Mononuclear cell (primary cell): ENCODE measurements at regions not wholly inside any gene's neighbourhood (a gene's known extent, or its start where the extent isn't known, plus 50 kb on each side); places are given as distances from the start of the nearest gene placed in this dataset.
"Not testable (repeated sequence)": the region's sequence is repeated elsewhere in the genome, so short reads cannot be mapped to it uniquely, and the experiment has no call there.

Experiments used
- H3K27me3 ChIP-seq: 2 replicates; pipeline ENCODE4 v1.6.0; 2011; ENCODE audit warnings: low read length, control low read depth; ENCODE audit not compliant: insufficient read depth
- H3K4me1 ChIP-seq: 2 replicates; pipeline ENCODE4 v1.5.1; 2011; ENCODE audit warnings: mild to moderate bottlenecking, low read length, control low read depth; ENCODE audit not compliant: insufficient read depth
- H3K4me3 ChIP-seq: 2 replicates; pipeline ENCODE4 v1.5.1; 2011; ENCODE audit warnings: mild to moderate bottlenecking, low read length, moderate library complexity
- H3K9me3 ChIP-seq: 2 replicates; pipeline ENCODE4 v1.5.1; 2011; ENCODE audit warnings: low read depth, mild to moderate bottlenecking, control low read depth, low read length

DNA sequence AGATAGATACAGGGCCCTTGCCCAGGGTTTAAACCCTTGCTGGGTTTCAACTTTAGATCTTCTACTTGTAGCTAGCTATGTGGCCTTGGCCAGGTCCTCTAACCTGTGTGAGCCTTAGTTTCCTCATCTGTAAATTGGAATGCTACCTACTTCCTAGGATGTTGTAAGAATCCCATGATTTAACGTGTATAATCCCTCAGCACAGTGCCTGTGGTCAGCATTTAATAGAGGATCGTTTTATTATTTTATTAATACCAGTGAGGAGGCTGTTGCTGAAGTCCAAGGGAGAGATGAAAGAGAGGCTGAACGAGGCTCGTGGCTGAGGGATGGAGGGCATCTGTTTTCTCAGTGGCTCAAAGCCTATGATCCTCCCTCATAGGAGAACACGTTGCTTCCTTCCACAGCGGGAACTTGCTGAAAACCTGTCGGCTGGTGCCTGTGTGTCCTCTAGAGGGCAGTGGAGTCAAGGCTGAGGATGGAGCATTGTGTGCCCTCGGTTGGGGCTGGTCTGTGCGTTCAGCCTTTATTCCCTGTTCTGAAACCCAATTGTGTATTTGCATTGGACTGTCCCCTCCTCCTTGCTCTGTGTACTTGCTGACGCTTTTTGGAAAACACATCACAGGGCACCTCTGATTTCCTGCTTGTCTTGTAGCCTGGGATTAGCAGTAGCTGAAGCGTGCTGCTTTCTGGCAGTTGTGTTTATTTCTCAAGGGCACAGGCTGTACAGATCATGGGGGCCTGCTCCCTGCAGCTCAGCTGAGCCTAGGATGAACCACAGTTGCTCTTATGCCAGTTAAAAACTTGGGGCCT lies 104.3 kb downstream of the PROP1 start:
- not testable (repeated sequence) for H3K4me1 ChIP-seq, H3K9me3 ChIP-seq, H3K27me3 ChIP-seq, H3K4me3 ChIP-seq

DNA sequence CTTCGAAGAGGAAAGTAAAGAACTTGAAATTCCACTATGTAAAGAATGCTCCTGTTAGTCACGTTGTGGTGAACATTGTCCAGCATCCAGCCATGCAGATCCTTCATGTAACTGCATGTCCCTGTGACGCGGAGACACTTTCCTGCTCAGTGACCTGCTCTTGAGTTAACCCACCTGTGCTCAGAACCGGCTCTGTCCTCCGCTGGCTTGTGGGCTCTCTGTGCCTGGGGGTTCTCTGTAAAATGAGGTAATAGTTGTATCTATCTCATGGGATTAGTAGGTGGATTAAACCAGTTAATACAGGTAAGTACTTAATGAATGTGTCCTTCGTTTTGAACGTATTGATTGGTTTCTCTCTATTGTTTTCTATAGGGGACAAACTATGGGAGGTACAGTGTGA lies 100.6 kb upstream of the FAM153A start:
- not testable (repeated sequence) for H3K4me3 ChIP-seq, H3K9me3 ChIP-seq, H3K4me1 ChIP-seq, H3K27me3 ChIP-seq

DNA sequence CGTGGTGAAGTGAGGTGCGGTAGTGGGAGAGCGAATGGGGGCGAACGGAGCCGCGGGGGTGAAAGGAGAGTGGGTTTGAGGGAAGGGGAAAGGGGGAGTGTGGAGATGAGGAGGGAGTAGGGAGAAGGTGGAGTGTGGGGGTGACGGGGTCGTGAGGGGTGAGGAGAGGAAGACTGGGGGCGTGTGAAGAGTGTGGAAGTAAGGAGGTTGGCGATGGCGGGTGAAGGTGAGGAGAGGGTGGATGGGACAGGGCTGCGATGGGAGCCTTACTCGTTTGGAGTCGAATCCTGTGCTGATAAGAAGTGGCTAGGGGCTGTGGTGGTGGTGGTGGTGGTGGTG lies 93.2 kb upstream of the FAM153A start:
- H3K4me3 ChIP-seq, H3K4me1 ChIP-seq, H3K27me3 ChIP-seq, H3K9me3 ChIP-seq: not testable (repeated sequence)

DNA sequence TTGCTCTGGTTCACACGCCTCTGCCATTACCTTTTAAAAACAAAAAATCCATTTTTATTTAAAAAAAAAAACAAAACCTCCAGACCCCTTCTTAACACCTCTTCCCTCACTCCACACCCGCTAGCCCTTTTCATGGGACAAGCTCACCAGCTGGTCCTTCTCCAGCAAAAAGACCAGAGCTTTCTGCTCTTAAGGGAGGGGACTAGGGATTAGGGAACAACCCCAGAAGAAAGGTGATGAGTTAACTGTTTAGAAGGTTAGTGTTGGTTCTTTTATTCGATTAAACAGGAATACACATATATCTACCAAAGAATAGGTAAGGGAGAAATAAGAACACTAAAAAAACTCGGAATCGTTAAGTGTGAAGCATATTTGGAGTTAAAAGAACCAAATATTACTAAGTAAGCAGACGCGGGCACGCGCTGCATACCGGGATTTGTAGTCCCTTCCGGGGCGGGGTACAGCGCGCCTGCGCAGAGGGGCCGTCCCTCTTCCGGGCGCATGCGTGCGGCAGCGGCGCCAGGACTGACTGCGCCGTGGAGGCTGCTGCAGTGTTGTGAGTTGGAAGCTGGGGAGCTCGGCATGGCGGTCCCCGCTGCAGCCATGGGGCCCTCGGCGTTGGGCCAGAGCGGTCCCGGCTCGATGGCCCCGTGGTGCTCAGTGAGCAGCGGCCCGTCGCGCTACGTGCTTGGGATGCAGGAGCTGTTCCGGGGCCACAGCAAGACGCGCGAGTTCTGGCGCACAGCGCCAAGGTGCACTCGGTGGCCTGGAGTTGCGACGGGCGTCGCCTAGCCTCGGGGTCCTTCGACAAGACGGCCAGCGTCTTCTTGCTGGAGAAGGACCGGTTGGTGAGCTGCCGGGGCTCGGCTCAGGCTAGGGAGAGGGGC lies 92.6 kb upstream of the FAM153A start:
- H3K4me1 ChIP-seq, H3K9me3 ChIP-seq, H3K27me3 ChIP-seq: not testable (repeated sequence)
- H3K4me3 ChIP-seq, result peak overlapping the region; percentile 22

DNA sequence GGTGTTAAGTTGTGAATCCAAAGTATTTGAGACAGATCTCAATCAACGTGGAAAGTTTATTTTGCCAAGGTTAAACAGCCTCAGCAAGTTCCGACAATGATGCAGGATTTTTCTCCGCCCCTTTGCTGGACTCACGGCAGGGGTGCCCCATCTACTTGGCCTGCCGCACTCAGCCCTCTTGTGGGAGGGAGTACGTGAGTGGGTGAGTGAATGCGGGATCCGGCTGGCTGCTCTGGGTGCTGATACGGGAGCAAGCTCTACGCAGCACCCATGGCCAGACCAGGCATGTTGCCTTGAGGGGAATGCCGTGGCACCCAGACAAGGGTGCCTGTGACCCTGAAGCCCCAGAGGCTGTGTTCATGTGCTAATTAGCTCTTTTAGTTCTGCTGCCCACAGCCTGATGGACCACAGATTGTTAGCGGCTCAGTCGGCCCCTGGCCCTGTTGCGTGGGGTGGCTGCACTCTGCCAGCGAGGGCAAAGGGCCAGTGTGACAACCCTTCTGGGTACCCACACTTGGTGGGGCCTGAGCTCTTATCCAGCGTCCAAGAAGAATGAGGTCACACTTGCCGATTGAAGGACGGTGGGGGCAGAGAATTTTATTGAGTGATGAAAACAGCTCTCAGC lies 81.2 kb upstream of the FAM153A start:
- H3K27me3 ChIP-seq, H3K4me3 ChIP-seq, H3K9me3 ChIP-seq, H3K4me1 ChIP-seq: not testable (repeated sequence)

DNA sequence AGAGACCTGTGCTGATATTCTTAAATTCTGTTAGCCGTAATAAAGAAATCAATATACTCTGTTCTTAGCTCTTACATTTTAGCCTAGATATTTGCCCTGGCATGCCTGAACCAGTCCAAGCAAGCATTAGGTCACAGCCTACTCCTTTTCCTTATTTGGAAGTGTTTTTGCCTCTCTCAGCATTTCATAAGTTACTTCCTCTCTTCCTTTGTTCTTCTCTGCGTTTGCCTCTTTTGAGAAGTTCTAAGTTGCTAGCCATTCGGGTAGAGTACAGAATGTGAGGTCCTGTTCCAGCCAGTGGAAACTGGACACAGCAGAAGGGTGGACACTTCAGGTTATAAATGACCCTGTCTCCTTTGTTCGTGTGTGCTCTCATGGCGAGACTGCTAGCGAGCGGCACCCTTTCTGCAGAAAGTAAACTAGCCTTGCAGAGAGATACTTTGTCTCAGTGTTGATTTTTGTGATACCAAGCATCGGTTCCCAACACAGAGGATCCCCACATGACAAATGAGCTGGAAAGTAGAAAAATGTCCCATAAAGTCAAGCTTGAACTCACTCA lies 75.0 kb upstream of the FAM153A start:
- not testable (repeated sequence) for H3K4me1 ChIP-seq, H3K27me3 ChIP-seq, H3K9me3 ChIP-seq, H3K4me3 ChIP-seq

DNA sequence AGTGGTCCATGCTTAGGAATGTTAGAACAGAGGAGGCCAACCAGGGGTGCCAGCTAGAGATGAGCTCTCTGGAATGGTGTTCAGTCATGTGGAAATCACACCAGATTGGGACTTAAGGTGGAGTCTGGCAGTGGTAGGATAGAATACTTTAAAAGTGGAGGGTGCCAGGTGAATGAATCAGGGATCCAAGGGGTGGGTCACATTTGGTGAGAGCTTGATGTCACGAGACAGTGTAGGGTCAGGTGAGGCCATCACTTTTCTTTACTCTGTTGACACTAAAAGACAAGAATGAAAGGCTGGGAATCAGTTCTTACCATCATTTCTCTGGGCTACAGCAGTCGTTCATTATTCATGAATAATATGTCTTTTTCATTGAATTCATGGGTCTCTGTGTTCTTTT lies 73.8 kb upstream of the FAM153A start:
- not testable (repeated sequence) for H3K4me3 ChIP-seq, H3K27me3 ChIP-seq, H3K4me1 ChIP-seq, H3K9me3 ChIP-seq

DNA sequence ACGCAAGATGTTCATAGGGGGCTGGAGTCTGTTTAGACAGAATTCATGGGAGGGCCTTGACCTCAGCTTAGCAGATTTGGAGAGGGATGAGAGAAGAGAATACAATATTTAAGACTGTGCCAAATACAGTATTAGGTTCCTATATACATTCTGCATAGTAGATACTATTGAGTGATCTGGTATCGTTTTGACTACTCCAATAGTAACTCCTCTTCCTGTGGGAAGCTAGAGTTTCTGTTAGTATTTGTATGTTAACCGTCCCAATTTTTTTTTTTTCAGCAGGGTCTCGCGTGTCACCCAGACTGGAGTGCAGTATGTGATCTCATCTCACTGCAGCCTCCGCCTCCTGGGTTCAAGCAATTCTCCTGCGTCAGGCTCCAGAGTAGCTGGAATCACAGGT lies 65.2 kb upstream of the FAM153A start:
- not testable (repeated sequence) for H3K9me3 ChIP-seq, H3K27me3 ChIP-seq, H3K4me1 ChIP-seq, H3K4me3 ChIP-seq

DNA sequence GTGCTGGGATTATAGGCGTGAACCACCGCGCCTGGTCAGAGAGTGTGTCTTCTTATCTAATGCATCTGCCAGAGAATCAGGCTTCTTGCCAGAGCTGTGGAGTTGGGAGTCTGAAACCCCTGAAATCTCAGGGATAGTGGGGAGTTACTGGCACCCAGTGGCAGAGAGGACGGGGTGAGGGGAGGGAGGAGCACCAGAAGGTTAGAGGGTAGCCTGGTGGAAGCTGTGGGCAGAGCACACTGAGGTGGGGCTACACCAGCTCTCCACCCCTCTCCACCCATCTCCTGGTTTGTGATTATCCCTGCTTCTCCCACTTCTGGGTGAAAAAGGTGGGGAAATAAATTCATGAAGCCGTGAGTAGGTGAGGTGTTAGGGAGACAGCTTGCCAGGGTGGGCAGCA lies 63.9 kb upstream of the FAM153A start:
- H3K4me1 ChIP-seq, H3K9me3 ChIP-seq, H3K27me3 ChIP-seq, H3K4me3 ChIP-seq: not testable (repeated sequence)

DNA sequence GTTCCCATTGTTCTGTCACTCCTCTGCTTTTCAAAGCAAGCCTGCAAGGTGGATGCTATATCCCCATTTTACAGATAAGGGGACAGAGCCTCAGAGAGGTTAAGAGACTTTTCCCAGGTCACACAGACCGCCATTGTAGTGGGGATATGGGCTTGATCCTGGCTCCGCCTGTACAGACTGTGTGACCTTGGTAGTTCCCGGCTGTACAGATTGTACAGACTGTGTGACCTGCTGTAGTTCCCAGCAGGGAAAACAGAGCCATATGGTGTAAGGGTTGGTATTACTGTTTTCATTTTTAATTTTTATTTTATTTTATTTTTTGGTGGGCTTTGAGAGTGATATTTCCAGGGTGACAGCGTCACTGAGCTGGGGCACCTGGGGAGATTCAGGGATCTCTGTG lies 63.2 kb upstream of the FAM153A start:
- not testable (repeated sequence) for H3K27me3 ChIP-seq, H3K9me3 ChIP-seq, H3K4me3 ChIP-seq, H3K4me1 ChIP-seq

DNA sequence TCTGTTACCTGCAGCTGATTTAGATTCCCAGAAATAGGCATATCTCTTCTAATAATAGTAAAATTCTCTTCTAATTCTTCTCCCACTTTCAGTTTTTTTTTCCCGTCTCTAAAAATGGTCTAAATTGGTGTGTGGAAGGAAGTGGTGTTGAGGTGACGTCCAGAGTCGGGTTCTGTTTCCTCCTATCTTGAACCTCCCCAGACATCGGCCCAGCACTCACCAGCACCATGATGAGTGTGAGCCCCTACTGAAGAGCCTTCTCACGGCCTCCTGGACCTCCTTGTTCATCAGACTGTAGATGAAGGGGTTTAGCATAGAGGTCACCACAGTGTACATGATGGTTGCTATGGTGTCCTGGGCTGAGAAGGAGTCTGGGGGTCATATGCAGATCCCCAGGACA lies 53.5 kb upstream of the FAM153A start:
- not testable (repeated sequence) for H3K9me3 ChIP-seq, H3K4me3 ChIP-seq, H3K4me1 ChIP-seq, H3K27me3 ChIP-seq
